WTC11 (cell line): ENCODE measurements at regions not wholly inside any gene's neighbourhood (a gene's known extent, or its start where the extent isn't known, plus 50 kb on each side); places are given as distances from the start of the nearest gene placed in this dataset.

ENCODE experiments used
- CREB1 ChIP-seq: sonication (generic); formaldehyde crosslinking; IDR thresholded peaks from 2 replicates; pipeline ENCODE4 v1.8.0; 2023; ENCODE audit warnings: mild to moderate bottlenecking, missing genetic modification reagents
- GTF2I ChIP-seq: fragments of 250-450 bp; sonication (Bioruptor Pico); conservative IDR thresholded peaks from 2 replicates; pipeline ENCODE4 v1.4.0; 2021; ENCODE audit warnings: mild to moderate bottlenecking
- MYBL2 ChIP-seq: sonication (generic); formaldehyde crosslinking; IDR thresholded peaks from 2 replicates; pipeline ENCODE4 v1.8.1; 2023; ENCODE audit warnings: mild to moderate bottlenecking, moderate library complexity, missing genetic modification reagents
- NR2C2 ChIP-seq: sonication (generic); formaldehyde crosslinking; IDR thresholded peaks from 2 replicates; pipeline ENCODE4 v1.8.0; 2022; ENCODE audit warnings: mild to moderate bottlenecking, missing genetic modification reagents
- TF ChIP-seq, protein P1 (sequence below): fragments of 200-600 bp; IDR thresholded peaks from 2 replicates; pipeline ENCODE4 v1.8.0; 2022; ENCODE audit warnings: antibody characterized with exemption
- TF ChIP-seq, protein P2 (sequence below): sonication (generic); formaldehyde crosslinking; IDR thresholded peaks from 2 replicates; pipeline ENCODE4 v1.8.1; 2023; ENCODE audit warnings: mild to moderate bottlenecking, moderate library complexity, missing genetic modification reagents

DNA sequence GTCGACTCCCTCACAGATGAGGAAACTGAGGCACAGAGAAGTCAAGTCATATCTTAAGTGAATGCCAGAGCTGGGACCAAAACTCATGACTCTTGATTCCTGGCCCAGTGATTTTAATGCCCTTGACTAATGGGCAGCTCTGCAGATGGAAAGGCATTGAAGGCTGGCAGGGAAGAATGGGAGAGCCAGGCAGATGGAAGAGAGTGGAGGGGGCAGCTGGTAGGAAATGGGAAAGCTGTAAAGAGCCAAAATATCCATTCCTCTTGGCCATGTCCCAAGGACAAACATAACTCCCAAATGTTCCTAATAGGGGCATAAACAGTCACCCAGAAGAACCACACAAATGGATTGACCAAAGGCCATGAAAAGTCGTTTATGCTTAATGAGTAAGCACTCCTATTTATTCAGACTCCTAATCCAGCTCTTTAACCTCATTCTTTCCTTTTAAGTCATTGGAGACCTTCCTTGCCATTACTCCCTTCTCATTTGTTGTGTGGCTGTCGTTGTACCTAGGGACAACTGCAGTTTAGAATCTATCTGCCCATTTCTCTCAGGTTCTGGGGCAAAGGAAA is 330.5 kb upstream of the ROPN1 start:
- no peak for TF ChIP-seq GTF2I
- TF ChIP-seq NR2C2 (CRISPR knock-in tag), result no peak
- no peak for TF ChIP-seq CREB1 (CRISPR knock-in tag)
- TF ChIP-seq, protein P1, sequence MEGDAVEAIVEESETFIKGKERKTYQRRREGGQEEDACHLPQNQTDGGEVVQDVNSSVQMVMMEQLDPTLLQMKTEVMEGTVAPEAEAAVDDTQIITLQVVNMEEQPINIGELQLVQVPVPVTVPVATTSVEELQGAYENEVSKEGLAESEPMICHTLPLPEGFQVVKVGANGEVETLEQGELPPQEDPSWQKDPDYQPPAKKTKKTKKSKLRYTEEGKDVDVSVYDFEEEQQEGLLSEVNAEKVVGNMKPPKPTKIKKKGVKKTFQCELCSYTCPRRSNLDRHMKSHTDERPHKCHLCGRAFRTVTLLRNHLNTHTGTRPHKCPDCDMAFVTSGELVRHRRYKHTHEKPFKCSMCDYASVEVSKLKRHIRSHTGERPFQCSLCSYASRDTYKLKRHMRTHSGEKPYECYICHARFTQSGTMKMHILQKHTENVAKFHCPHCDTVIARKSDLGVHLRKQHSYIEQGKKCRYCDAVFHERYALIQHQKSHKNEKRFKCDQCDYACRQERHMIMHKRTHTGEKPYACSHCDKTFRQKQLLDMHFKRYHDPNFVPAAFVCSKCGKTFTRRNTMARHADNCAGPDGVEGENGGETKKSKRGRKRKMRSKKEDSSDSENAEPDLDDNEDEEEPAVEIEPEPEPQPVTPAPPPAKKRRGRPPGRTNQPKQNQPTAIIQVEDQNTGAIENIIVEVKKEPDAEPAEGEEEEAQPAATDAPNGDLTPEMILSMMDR, result no peak
- no peak for TF ChIP-seq MYBL2 (CRISPR knock-in tag)
- TF ChIP-seq, protein P2, sequence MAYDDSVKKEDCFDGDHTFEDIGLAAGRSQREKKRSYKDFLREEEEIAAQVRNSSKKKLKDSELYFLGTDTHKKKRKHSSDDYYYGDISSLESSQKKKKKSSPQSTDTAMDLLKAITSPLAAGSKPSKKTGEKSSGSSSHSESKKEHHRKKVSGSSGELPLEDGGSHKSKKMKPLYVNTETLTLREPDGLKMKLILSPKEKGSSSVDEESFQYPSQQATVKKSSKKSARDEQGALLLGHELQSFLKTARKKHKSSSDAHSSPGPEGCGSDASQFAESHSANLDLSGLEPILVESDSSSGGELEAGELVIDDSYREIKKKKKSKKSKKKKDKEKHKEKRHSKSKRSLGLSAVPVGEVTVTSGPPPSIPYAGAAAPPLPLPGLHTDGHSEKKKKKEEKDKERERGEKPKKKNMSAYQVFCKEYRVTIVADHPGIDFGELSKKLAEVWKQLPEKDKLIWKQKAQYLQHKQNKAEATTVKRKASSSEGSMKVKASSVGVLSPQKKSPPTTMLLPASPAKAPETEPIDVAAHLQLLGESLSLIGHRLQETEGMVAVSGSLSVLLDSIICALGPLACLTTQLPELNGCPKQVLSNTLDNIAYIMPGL (CRISPR knock-in tag), result no peak
